ENCODE measurements at regions not wholly inside any gene's neighbourhood (a gene's known extent, or its start where the extent isn't known, plus 50 kb on each side); places are given as distances from the start of the nearest gene placed in this dataset.

DNA sequence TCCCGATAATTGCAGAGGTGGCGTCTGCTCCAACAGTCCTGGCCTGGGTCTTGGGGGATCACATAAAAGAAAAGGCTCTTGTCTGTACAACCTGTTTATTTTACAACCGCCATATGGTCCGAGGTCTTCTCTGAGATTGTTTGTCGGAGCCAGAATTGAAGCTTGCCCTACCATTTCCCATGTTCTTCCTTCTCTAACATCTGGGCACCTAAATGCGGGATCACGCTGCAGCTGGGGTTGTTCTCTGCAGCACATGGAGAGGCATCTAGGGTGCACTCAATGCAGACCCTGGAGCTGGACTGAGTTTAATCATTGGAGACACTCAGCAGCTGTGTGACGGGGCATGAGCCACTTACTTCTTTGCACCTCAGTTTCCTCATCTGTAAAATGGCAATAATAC is 107.7 kb downstream of the ACKR3 start:
- Mint-ChIP-seq H3K4me3 (no peak overlapping the region), H3K9me3 (ENCODE audit: insufficient read depth) (no peaks in the 10 kb centered on the region), H3K36me3 (ENCODE audit: low read depth) (no peaks in the 10 kb centered on the region), H3K27ac (no peak overlapping the region), H3K27me3 (ENCODE audit: low read depth) (peaks cover 27% of the 10 kb centered on the region), H3K4me1 (ENCODE audit: low read depth) (no peaks in the 10 kb centered on the region)
- DNase-seq (no peak), ATAC-seq (no peak)
- ChIA-PET CTCF (no interaction called here), POLR2A (no interaction called here)

DNA sequence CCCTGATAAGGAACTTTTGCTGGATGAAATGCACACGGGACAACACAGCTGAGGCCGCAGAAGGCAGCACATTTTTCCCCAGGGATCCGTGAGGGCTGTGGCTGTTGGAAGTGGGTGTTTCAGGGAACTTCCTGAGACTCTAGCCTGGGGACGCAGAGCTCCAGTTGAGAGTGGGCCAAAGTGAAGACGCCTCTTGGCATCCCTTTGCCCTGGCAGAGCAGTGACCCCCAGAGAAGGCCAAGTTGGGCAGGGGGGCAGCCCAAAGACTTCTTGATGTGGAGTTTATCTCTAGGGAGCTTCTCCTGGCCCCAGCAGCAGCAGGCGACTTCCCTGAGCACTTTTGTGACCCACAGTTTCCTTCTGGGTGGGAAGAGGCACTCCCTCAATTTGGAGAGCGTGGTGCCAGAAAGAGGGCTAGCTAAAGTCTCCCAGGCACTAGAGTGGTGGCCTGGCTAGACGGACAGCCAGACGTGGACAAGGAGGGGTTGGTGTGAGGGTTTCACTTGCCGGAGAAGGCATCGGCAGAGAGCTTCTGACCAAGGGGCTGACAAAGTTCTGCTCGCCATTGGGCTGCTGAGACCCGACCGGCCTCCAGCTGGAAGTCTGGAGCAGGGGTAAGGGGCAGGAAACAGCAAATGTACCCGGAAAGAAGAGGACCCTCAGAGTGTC is 108.8 kb downstream of the ACKR3 start:
- Mint-ChIP-seq H3K4me3 (no peak overlapping the region), H3K9me3 (ENCODE audit: insufficient read depth) (no peaks in the 10 kb centered on the region), H3K27ac (no peak overlapping the region), H3K4me1 (ENCODE audit: low read depth) (no peaks in the 10 kb centered on the region), H3K36me3 (ENCODE audit: low read depth) (no peaks in the 10 kb centered on the region), H3K27me3 (ENCODE audit: low read depth) (peaks cover 24% of the 10 kb centered on the region)
- POLR2A ChIA-PET: no interaction called here
- CTCF ChIA-PET: no interaction called here
- ATAC-seq (no peak), DNase-seq (no peak)

DNA sequence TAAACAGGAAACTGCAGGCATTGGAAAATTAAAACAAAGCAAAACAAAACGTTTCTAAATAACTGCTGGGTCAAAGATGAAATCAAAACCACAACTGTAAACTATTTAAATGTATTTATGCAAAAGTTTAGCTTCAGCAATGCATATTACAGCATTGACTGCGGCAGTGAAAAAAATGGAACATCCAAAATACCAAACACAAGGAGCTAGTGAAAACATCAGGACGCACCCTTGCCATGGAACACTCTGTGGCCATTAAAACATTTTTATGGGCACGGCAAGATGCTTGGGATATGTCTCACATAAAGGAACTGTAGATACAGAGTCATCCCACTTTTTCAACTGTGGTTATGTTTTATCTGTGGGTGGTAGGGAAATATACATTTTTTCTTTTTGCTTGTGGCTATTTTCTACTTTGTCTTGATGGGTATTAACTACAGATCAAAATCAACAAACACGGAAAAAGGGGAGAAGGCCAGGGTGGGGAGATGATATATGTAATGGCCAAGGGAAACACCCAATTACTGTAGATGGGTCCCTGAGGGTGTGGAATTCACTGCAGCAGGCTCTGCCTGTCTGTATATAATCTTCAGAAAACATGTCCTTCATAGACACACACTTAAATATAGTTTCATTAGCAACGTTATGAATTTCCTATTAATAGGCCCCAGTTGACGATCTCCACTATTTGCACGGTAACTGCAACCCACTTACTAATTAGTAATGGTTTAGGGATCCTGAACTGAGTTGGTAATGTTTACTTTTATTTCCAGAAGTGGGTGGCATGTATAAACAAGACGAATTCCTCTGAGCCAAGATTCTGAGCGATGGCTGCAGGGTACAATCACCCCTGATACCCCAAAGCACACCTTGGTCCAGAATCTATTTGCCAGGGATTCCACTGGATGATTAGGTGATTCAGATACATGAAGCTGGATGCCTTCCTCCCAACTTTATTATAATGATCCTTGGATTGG is 110.5 kb downstream of the ACKR3 start:
- H3K36me3 Mint-ChIP-seq (ENCODE audit: low read depth): no peaks in the 10 kb centered on the region
- CTCF ChIA-PET: interaction anchor here (1.3 kb wide), 1 partner anchor 167 kb away, joined by 3 read pairs; no protein-coding TSS in a partner anchor
- no peak overlapping the region for H3K27ac Mint-ChIP-seq
- H3K4me3 Mint-ChIP-seq: no peak overlapping the region
- POLR2A ChIA-PET: no interaction called here
- ATAC-seq: no peak
- no peaks in the 10 kb centered on the region for H3K4me1 Mint-ChIP-seq (ENCODE audit: low read depth)
- H3K9me3 Mint-ChIP-seq (ENCODE audit: insufficient read depth): no peaks in the 10 kb centered on the region
- peaks cover 24% of the 10 kb centered on the region for H3K27me3 Mint-ChIP-seq (ENCODE audit: low read depth)
- DNase-seq: no peak

DNA sequence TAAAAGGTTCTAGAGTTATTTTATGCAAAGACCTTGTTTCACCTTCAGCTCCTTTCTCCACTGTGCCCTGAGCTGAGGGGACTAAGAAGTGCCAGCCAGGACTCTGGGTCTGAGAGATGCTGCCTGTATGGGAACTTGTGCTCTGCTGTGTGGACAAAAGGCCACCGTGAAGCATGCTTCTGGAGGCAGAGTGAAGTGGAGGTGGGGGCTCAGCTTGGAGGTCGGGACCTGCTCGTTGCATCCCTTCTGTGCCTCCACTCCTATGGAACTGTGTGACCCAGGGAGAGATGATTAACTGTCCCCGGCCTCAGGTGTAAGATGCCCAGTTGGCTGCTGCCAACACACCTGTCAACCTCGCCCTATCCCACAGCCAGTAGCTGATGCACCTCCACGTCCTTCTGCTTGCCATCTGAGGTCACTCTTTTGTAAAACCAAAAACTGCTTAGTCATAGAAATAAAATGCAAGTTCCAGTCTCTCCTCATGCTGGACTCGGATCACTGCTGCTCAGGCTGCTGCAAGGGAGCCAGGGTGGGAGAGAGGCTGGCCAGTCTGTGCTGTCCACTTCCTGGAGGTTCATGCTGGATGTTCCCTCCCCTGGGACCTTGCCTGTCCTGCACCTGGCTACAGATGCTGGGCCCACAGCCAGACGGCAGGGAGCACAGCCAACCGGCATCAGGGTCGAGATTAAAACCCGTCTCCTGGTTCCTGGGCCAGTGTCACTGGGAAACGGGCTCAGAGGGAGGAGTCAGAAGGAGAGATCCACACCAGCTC is 113.2 kb downstream of the ACKR3 start:
- ATAC-seq (no peak), DNase-seq (no peak)
- Mint-ChIP-seq H3K27me3 (ENCODE audit: low read depth) (peaks cover 10% of the 10 kb centered on the region), H3K4me3 (no peak overlapping the region), H3K36me3 (ENCODE audit: low read depth) (no peaks in the 10 kb centered on the region), H3K27ac (no peak overlapping the region), H3K4me1 (ENCODE audit: low read depth) (no peaks in the 10 kb centered on the region), H3K9me3 (ENCODE audit: insufficient read depth) (no peaks in the 10 kb centered on the region)
- ChIA-PET CTCF (no interaction called here), POLR2A (no interaction called here)

DNA sequence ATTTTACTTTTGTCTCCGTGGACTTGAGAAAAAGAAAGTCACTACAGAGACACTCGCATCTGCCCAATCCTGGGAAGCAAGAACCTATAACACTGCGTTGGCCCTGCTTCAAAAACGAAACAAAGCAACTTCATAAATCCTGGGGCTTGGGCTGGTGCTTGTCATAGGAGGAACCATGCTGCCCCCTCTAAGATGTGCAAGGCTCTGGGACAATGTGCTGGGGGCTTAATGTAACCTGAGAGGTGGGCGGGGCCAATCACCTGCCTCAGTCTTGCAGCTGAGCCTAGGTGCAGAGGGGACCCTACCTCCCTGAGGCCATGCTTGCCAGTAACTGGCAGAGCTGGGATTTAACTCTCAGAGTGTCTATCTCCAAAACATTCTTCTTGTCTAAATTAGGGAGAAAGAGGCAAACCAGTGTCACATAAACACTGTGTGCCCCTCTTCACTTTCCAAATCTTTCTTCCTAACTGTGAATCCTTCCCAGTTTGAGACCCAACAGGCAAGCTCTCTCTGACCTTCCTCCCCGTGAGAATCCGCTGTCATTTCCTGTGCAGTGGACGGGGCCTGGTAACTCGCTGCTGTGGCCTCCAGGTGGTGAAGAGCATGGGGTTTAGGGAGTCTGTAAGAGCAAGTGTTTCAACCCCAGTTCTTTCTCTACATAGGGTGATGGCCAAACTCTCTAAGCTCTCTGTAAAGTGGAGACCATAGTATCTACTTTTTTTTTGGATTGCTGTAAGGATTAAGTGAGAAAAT is 115.1 kb downstream of the ACKR3 start:
- no peak for ATAC-seq
- no peaks in the 10 kb centered on the region for H3K4me1 Mint-ChIP-seq (ENCODE audit: low read depth)
- no peaks in the 10 kb centered on the region for H3K36me3 Mint-ChIP-seq (ENCODE audit: low read depth)
- ChIA-PET POLR2A (no interaction called here), CTCF (no interaction called here)
- peaks cover 7% of the 10 kb centered on the region for H3K27me3 Mint-ChIP-seq (ENCODE audit: low read depth)
- H3K9me3 Mint-ChIP-seq (ENCODE audit: insufficient read depth): no peaks in the 10 kb centered on the region
- no peak overlapping the region for H3K27ac Mint-ChIP-seq
- no peak overlapping the region for H3K4me3 Mint-ChIP-seq
- no peak for DNase-seq

DNA sequence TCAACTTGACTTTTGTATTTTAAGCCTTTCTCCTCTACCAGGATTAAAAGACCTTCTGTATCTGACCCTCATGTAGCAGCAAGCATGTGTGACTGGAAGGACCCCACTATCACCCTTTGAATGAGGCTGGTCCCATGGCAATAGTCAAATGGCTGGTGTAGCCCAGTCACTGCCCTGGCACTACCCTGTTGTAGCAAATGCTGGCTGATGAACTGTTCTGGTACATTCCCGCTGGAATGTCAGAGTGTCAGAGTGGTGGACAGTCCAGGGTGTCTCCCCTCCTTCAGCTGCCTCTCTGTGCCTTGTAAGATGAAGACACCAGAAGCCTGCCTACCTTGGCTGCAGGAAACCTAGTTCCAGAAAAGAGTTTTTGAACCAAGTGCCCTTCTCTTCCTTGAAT is 115.7 kb downstream of the ACKR3 start:
- ATAC-seq: no peak
- DNase-seq: no peak
- CTCF ChIA-PET: no interaction called here
- no peak overlapping the region for H3K4me3 Mint-ChIP-seq
- H3K4me1 Mint-ChIP-seq (ENCODE audit: low read depth): no peaks in the 10 kb centered on the region
- POLR2A ChIA-PET: no interaction called here
- no peaks in the 10 kb centered on the region for H3K9me3 Mint-ChIP-seq (ENCODE audit: insufficient read depth)
- H3K36me3 Mint-ChIP-seq (ENCODE audit: low read depth): no peaks in the 10 kb centered on the region
- peaks cover 7% of the 10 kb centered on the region for H3K27me3 Mint-ChIP-seq (ENCODE audit: low read depth)
- no peak overlapping the region for H3K27ac Mint-ChIP-seq

DNA sequence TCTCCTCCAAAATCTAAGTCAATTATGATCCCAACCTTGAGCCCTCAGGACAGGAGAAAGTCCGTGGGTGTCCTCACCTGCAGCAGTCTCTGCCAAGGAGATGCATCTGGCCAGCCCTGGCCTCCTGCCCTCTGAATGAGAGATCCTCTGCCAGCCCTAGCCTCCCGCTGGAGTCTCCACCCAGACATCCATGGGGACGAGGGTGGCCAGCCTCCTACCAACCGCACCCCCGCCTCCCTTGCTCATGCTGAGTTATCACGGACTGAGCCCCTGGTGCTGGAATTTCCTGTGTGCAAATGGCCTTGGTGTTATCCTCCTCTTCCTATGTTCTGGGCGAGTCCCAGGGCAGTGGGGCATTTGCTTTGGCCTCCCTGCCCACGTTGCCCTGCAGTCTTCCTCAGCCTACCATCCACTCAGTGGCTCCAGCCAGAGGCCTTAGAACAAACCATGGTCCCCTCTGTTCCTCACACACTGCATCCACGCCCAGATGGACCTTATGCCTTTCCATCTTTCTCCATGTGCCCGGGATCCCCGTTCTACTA is 116.4 kb downstream of the ACKR3 start:
- DNase-seq (no peak), ATAC-seq (no peak)
- POLR2A ChIA-PET: no interaction called here
- Mint-ChIP-seq H3K36me3 (ENCODE audit: low read depth) (no peaks in the 10 kb centered on the region), H3K4me1 (ENCODE audit: low read depth) (no peaks in the 10 kb centered on the region), H3K27me3 (ENCODE audit: low read depth) (peaks cover 4% of the 10 kb centered on the region), H3K4me3 (no peak overlapping the region), H3K27ac (no peak overlapping the region), H3K9me3 (ENCODE audit: insufficient read depth) (no peaks in the 10 kb centered on the region)
- CTCF ChIA-PET: no interaction called here

DNA sequence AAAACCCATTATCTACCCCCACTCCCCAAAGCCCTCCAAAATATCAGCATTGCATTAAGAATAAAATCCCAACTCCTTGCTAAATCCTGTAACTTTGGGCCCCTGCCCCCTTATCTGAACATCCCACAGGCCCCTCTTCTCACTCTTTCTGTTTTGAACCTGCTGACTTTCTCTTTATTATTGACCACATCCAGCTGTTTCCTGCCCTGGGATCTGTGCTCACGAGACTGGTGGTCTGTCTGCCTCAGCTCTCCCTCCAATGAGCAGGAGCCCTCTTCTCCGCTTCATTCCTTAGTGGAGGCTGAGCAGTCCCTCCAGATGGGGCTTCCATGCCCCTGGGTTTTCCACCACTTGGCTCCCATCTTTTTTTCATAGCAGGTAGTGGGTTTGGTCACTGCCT is 116.9 kb downstream of the ACKR3 start:
- POLR2A ChIA-PET: no interaction called here
- H3K27me3 Mint-ChIP-seq (ENCODE audit: low read depth): peaks cover 2% of the 10 kb centered on the region
- ATAC-seq (no peak), DNase-seq (no peak)
- no peaks in the 10 kb centered on the region for H3K36me3 Mint-ChIP-seq (ENCODE audit: low read depth)
- no peaks in the 10 kb centered on the region for H3K4me1 Mint-ChIP-seq (ENCODE audit: low read depth)
- no peak overlapping the region for H3K27ac Mint-ChIP-seq
- CTCF ChIA-PET: no interaction called here
- H3K9me3 Mint-ChIP-seq (ENCODE audit: insufficient read depth): no peaks in the 10 kb centered on the region
- H3K4me3 Mint-ChIP-seq: no peak overlapping the region

DNA sequence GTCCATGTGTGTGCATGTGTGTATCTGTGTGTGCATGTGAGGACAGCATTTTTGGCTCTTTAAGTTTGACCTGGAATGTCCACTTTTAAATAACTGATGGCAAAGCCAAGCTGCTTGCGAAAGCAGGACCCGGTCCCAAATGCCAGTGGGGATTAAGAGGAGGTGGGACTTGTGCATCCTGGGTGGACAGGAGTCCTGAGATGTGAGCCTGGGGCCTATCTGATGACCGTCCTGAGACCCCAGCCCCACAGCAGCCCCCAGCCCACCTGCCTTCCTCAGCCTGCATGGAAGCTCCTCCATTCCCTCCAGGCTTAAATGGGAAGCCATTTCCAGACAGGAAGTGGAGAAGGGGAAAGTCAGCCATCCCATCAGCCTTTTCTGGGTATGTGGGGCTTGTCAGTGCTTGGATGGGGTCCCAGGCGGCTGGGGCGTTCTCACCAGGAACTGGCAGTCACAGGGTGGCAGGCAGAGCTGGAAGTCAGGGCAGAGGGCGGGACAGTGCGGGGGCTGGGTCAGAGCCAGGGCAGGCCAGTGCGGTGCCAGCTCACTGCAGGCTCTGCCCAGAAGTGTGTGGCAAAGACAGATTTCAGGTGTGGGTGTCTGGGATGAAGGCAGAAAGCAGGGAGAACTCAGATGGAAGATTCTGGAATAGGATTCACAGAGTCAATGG is 117.8 kb downstream of the ACKR3 start:
- H3K4me1 Mint-ChIP-seq (ENCODE audit: low read depth): no peaks in the 10 kb centered on the region
- H3K27me3 Mint-ChIP-seq (ENCODE audit: low read depth): peaks cover 2% of the 10 kb centered on the region
- no peak for DNase-seq
- ATAC-seq: no peak
- ChIA-PET POLR2A (no interaction called here), CTCF (no interaction called here)
- no peak overlapping the region for H3K27ac Mint-ChIP-seq
- H3K4me3 Mint-ChIP-seq: no peak overlapping the region
- no peaks in the 10 kb centered on the region for H3K36me3 Mint-ChIP-seq (ENCODE audit: low read depth)
- H3K9me3 Mint-ChIP-seq (ENCODE audit: insufficient read depth): no peaks in the 10 kb centered on the region

DNA sequence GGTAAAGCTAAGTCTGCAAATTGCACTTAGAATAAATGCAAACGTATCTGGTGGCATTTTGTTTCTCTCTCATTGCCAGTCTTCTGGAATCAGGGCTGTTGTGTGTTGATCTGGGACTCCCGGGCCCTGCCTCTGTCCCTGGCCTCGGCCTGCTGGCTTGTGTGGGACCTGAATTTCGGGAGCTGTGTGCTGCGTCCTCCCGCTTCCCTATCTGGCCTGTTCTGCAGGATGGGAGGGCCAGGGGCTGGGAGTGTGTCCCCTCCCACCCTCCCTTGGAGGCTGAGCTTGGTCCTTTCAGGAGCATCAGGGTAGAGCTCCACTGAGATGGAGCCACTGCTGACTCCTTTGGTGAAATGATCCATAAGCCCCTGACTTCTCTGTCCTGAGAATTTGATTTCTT is 118.5 kb downstream of the ACKR3 start:
- POLR2A ChIA-PET: no interaction called here
- DNase-seq: no peak
- CTCF ChIA-PET: no interaction called here

More for the DNA sequence above, 118.5 kb downstream of the ACKR3 start:
- no peak overlapping the region for H3K4me3 Mint-ChIP-seq
- H3K9me3 Mint-ChIP-seq (ENCODE audit: insufficient read depth): no peaks in the 10 kb centered on the region
- no peaks in the 10 kb centered on the region for H3K27me3 Mint-ChIP-seq (ENCODE audit: low read depth)
- no peaks in the 10 kb centered on the region for H3K4me1 Mint-ChIP-seq (ENCODE audit: low read depth)
- no peak for ATAC-seq
- no peak overlapping the region for H3K27ac Mint-ChIP-seq
- H3K36me3 Mint-ChIP-seq (ENCODE audit: low read depth): no peaks in the 10 kb centered on the region

Data from activated CD8-positive, alpha-beta T cell treated with anti-CD3 and anti-CD28 coated beads, Interleukin-2, amount 10 ng/mL, durations not matched to agents 7 days and 5 days (primary cell).